ENCODE measurements at regions not wholly inside any gene's neighbourhood (a gene's known extent, or its start where the extent isn't known, plus 50 kb on each side); places are given as distances from the start of the nearest gene placed in this dataset.

DNA sequence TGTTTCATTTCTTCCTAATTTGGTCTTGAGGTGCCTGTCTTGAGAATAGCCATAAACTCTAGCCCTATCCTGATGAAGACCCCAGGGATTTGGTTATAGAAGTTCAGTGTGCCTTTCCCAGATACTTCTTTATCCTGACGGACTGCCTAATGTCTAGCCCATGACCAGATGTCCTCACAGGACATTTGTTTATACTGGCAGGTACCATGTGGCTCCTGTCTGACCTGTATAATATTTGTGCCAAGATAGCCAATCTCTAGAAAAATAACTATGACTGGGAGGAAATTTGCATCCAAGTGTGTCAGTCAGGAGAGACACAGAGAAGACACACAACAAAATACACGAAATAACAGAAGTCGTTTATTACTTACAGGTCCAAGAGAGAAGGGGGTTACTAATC is 69.2 kb upstream of the MIR17HG start:
- DNase-seq (ENCODE audit: low spot score): no peak

DNA sequence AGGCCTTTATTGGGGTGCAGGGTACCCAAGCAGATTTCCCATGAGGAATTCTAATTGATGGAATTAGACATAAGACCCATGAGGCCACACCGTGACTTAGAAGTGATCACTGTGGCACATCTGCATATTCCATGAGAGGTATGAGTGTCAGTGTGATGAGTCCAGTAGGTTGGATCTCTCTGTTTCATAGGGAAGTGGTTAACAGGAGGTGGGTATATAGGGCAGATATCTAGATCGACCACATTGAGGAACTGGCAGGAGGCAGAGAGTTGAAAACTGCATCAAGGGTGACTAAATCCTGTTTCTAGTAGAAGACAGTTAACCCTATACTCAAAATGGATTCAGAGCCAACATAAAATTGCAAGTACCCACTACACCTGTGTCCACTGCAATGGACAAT is 68.6 kb upstream of the MIR17HG start:
- DNase-seq (ENCODE audit: low spot score): no peak

DNA sequence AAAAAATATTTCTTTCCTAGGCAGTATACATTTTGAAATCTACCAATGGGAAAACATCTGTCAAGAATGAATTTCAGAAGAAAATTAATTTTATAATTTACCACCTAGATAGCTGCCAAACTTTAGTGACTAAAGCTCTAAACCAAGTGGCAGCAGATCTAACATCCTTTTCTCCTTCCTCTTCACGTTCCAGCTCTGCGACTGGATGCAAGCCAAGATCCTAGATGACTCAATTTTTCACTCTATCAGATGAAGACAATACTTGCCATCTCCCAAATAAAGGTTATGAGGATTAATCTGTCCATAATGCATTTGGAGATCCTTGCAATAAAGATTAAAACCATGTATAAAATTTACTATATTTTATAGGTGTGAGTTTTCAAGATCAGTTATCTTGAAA is 66.7 kb upstream of the MIR17HG start:
- no peak for DNase-seq (ENCODE audit: low spot score)

DNA sequence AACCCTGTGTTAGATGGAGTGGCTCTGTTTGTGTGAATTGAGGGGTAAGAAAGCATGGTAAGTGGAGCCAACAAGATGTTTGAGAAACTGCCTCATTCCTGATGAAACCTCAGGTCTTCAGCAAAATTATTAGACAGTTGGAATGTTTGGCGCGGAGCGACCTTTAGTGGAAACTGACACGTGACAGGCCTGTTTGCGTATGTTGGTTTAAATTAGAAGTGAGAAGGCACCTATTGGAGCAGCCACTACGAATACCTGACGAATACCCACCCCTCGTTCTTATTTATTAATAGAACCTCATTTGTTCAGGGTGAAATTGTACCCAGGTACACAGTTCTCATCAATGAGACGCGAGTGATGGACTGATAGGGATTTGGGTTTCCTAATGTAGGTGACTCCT is 63.2 kb upstream of the MIR17HG start:
- DNase-seq (ENCODE audit: low spot score): no peak

DNA sequence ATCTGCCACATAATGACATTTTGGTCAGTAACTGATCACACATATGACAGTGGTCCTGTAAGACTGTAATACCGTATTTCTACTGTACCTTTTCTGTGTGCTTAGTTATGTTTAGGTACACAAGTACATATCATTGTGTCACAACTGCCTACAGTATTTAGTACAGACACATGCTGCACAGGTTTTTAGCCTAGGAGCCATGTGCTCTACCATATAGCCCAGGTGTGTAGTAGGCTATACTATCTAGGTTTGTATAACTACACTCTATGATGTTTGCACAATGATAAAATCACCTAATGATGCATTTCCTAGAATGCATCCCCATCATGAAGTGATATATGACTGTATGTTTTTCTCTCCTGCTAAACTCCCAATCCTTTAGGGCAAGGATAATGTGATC is 61.2 kb upstream of the MIR17HG start:
- no peak for DNase-seq (ENCODE audit: low spot score)

DNA sequence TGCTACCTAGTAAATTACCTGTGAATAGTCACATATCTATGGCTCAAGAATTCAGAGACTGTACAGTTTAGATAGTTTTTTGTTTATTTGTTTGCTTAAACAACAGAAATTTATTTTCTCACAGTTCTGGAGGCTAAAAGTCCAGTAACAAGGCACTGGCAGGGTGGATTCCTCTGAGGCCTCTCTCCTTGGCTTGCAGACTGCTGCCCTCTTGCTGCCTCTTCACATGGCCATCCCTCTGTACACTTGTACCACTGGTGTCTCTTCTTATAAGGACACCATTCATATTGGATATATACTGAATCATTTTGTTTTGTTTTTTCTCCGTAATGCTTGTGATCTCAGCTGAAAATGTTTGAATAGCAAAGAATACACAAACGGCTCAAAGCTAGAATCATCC is 56.4 kb upstream of the MIR17HG start:
- no peak for DNase-seq (ENCODE audit: low spot score)

DNA sequence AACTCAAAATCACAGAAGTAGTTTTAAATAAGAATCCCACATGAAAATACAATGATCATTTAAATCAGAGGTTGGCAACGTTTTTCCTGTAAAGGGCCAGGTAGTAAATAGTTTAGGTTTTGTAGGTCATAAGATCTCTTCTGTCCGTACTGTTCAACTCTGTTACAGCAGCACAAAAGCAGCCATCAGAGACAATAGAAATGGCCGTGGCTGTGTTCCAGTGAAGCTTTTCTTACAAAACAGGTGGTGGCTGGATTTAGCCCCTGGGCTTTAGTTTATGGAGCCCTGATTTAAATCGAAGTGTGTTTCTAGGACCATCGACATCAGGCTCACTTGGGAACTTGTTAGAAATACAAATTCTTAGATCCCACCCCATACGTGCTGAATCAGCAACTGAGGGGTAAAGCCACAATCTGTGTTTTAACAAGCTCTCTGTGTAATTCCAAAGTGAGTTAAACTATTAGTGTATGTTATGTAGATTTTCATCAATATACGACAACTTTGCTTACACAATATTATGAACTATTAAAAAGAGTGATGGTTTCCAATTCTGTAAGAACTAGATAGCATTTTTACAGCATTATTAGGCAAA is 54.8 kb upstream of the MIR17HG start:
- no peak for DNase-seq (ENCODE audit: low spot score)

DNA sequence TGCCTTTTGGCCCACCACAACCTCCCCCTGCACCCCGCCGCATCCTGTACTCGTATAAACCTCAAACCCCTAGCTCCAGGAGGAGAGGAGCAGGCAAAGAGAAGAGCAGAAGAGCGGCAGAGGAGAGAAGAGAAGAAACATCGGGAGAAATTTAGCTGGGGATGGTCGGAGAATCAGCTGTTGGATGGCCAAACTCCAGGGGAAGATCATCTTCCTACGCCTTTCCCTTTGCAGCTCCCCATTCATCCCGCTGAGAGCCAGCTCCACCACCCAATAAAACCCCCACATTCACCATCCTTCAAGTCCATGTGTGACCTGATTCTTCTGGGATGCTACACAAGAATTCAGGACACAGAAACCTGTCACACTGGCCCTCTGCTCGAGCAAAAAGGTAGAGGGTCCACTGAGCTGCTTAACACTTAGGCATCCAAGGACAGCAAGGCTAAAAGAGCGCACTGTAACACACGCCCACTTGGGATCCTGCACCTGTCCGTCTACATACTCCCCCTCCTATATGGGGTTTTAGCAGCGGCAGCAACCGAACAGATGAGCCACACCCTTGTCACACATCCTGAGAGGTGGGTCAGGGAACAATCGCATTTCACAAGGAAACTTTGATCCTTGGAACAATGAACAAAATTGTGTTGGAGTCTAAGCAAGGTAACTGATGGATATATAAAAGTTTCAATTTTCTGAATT is 51.6 kb upstream of the MIR17HG start:
- DNase-seq (ENCODE audit: low spot score): no peak

DNA sequence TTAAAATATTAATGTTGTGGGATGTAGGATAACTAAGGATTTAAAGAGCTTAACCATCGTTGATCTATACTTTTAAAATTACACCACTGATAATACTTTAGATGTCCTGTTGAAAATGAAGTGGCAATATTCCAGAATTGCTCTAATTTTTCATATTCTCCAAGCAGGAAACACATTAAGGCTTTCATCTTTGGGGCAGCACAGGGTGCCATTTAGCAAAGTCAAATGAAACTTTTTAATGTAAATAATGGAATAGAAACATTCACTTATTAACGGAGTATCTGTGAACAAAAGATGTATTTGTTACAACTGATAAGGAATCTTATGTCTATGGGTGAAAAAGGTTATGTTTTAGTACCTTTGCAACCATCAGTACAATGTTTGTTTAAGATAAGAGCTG is 50.0 kb upstream of the MIR17HG start:
- peak; percentile 21 for DNase-seq (ENCODE audit: low spot score)

Data from COLO829 (cell line).